ENCODE measurements at regions not wholly inside any gene's neighbourhood (a gene's known extent, or its start where the extent isn't known, plus 50 kb on each side); places are given as distances from the start of the nearest gene placed in this dataset.

GRCh38 chr16:5604770-5605169 is 507.2 kb upstream of the EEF2KMT start:
- Histone ChIP-seq H3K27ac (no peak overlapping the region), H3K9me3 (no peaks in the 10 kb centered on the region), H3K27me3 (no peaks in the 10 kb centered on the region), H3K4me3 (no peak overlapping the region), H3K4me1 (no peaks in the 10 kb centered on the region), H3K36me3 (no peaks in the 10 kb centered on the region)
- intact Hi-C loops (cut with DNase I), result no loop called here
- no peak for DNase-seq (ENCODE audit: extremely low spot score in 2 of 2)
- TF ChIP-seq CTCF (IDR thresholded peaks at IDR 0.05) (no peak), POLR2A (IDR thresholded peaks at IDR 0.05) (no peak), POLR2AphosphoS5 (IDR thresholded peaks at IDR 0.05; ENCODE audit: insufficient read depth in 1 of 2, low read depth in 1 of 2) (no peak)

GRCh38 chr16:5603836-5604235 is 506.2 kb upstream of the EEF2KMT start:
- Histone ChIP-seq H3K4me3 (no peak overlapping the region), H3K36me3 (no peaks in the 10 kb centered on the region), H3K4me1 (no peaks in the 10 kb centered on the region), H3K9me3 (no peaks in the 10 kb centered on the region), H3K27me3 (no peaks in the 10 kb centered on the region), H3K27ac (no peak overlapping the region)
- intact Hi-C loops (cut with DNase I), result no loop called here
- DNase-seq (ENCODE audit: extremely low spot score in 2 of 2), result no peak
- no peak for TF ChIP-seq POLR2A (IDR thresholded peaks at IDR 0.05)
- TF ChIP-seq CTCF (IDR thresholded peaks at IDR 0.05), result no peak
- no peak for TF ChIP-seq POLR2AphosphoS5 (IDR thresholded peaks at IDR 0.05; ENCODE audit: insufficient read depth in 1 of 2, low read depth in 1 of 2)

GRCh38 chr16:5601957-5602356 is 504.4 kb upstream of the EEF2KMT start:
- Histone ChIP-seq H3K27ac (no peak overlapping the region), H3K36me3 (no peaks in the 10 kb centered on the region), H3K27me3 (no peaks in the 10 kb centered on the region), H3K4me1 (no peaks in the 10 kb centered on the region), H3K4me3 (no peak overlapping the region), H3K9me3 (no peaks in the 10 kb centered on the region)
- DNase-seq (ENCODE audit: extremely low spot score in 2 of 2), result no peak
- TF ChIP-seq POLR2A (IDR thresholded peaks at IDR 0.05) (no peak), POLR2AphosphoS5 (IDR thresholded peaks at IDR 0.05; ENCODE audit: insufficient read depth in 1 of 2, low read depth in 1 of 2) (no peak), CTCF (IDR thresholded peaks at IDR 0.05) (no peak)
- intact Hi-C loops (cut with DNase I), result no loop called here

- DNase-seq (ENCODE audit: extremely low spot score in 2 of 2), result no peak
- no peak overlapping the region for H3K27ac ChIP-seq
- no peaks in the 10 kb centered on the region for H3K9me3 ChIP-seq
- no peaks in the 10 kb centered on the region for H3K36me3 ChIP-seq
- TF ChIP-seq POLR2AphosphoS5 (IDR thresholded peaks at IDR 0.05; ENCODE audit: insufficient read depth in 1 of 2, low read depth in 1 of 2) (no peak), CTCF (IDR thresholded peaks at IDR 0.05) (no peak), POLR2A (IDR thresholded peaks at IDR 0.05) (no peak)
- H3K4me1 ChIP-seq, result no peaks in the 10 kb centered on the region
- intact Hi-C loops (cut with DNase I), result no loop called here
- no peaks in the 10 kb centered on the region for H3K27me3 ChIP-seq
- no peak overlapping the region for H3K4me3 ChIP-seq
Observed at GRCh38 chr16:5598793-5599192, 501.2 kb upstream of the EEF2KMT start.

GRCh38 chr16:5595849-5596248 is 498.3 kb upstream of the EEF2KMT start:
- H3K4me3 ChIP-seq, result no peak overlapping the region
- no peak for DNase-seq (ENCODE audit: extremely low spot score in 2 of 2)
- intact Hi-C loops (cut with DNase I), result no loop called here
- TF ChIP-seq CTCF (IDR thresholded peaks at IDR 0.05) (no peak), POLR2A (IDR thresholded peaks at IDR 0.05) (no peak), POLR2AphosphoS5 (IDR thresholded peaks at IDR 0.05; ENCODE audit: insufficient read depth in 1 of 2, low read depth in 1 of 2) (no peak)
- no peaks in the 10 kb centered on the region for H3K36me3 ChIP-seq
- H3K27me3 ChIP-seq, result no peaks in the 10 kb centered on the region
- H3K9me3 ChIP-seq, result no peaks in the 10 kb centered on the region
- H3K4me1 ChIP-seq, result no peaks in the 10 kb centered on the region
- no peak overlapping the region for H3K27ac ChIP-seq

Data from vagina (tissue), 2 donors.